Osteoblast (primary cell): ENCODE measurements at regions not wholly inside any gene's neighbourhood (a gene's known extent, or its start where the extent isn't known, plus 50 kb on each side); places are given as distances from the start of the nearest gene placed in this dataset.
"Not testable (repeated sequence)": the region's sequence is repeated elsewhere in the genome, so short reads cannot be mapped to it uniquely, and the experiment has no call there.

ENCODE experiments used
- DNase-seq: peaks from one replicate; pipeline ENCODE4 v3.0.0; 2011; ENCODE audit warnings: low spot score, mixed read lengths; ENCODE audit not compliant: insufficient read length; ENCODE audit errors: missing footprints
- H2AFZ ChIP-seq: 2 replicates; pipeline ENCODE4 v1.6.0; 2011; ENCODE audit warnings: mild to moderate bottlenecking, low read length
- H3K27ac ChIP-seq: 2 replicates; pipeline ENCODE4 v1.5.1; 2011; ENCODE audit warnings: mild to moderate bottlenecking, low read depth, low read length, moderate library complexity
- H3K27me3 ChIP-seq: 2 replicates; pipeline ENCODE4 v1.6.0; 2012; ENCODE audit warnings: mild to moderate bottlenecking, control low read depth, inconsistent platforms, low read length, moderate library complexity; ENCODE audit not compliant: insufficient read depth
- H3K36me3 ChIP-seq: 2 replicates; pipeline ENCODE4 v1.5.1; 2011; ENCODE audit warnings: mild to moderate bottlenecking, low read length, control low read depth, moderate library complexity; ENCODE audit not compliant: insufficient read depth
- H3K4me1 ChIP-seq: 2 replicates; pipeline ENCODE4 v1.5.1; 2011; ENCODE audit warnings: mild to moderate bottlenecking, low read length, control low read depth, moderate library complexity; ENCODE audit not compliant: insufficient read depth
- H3K4me2 ChIP-seq: 2 replicates; pipeline ENCODE4 v1.6.0; 2011; ENCODE audit warnings: mild to moderate bottlenecking, low read length; ENCODE audit not compliant: insufficient read depth
- H3K4me3 ChIP-seq: fragments of 200-600 bp; sonication (generic); 3 replicates; pipeline ENCODE4 v1.5.1; 2012; ENCODE audit warnings: mild to moderate bottlenecking, low read length, inconsistent platforms; ENCODE audit not compliant: insufficient read depth
- H3K79me2 ChIP-seq: 2 replicates; pipeline ENCODE4 v1.6.0; 2012; ENCODE audit warnings: mild to moderate bottlenecking, low read length, control low read depth, inconsistent platforms; ENCODE audit not compliant: insufficient read depth
- H3K9me3 ChIP-seq: 2 replicates; pipeline ENCODE4 v1.5.1; 2011; ENCODE audit warnings: low read depth, low read length, control low read depth
- H4K20me1 ChIP-seq: 2 replicates; pipeline ENCODE4 v1.6.0; 2012; ENCODE audit warnings: mild to moderate bottlenecking, low read length, control low read depth; ENCODE audit not compliant: insufficient read depth
- CTCF ChIP-seq: IDR thresholded peaks from 2 replicates; pipeline ENCODE4 v1.5.1; 2011; ENCODE audit warnings: mild to moderate bottlenecking, low read depth, low read length, moderate library complexity; ENCODE audit errors: extremely low read depth

DNA sequence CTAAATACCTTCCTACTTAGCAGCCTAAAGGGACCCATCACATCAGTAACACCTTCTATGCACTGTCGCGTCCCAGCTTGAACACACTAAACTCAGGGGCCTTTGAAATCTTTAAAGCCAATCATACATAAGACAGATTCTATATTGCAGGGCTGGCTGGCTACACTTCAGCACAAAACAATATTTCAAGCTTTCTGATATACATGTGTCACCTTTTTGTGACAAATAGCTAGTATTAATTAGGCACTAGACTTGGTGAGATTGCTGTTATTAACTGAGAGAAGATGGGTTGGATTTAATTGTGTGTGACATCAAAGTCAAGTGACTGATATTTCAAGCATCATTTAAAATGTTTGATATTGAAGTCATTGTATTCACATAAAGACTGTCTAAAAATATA, 148.4 kb downstream of the ZIC4 start:
- Histone ChIP-seq H3K36me3 (no peaks in the 10 kb centered on the region), H3K79me2 (no peaks in the 10 kb centered on the region), H3K27ac (no peak overlapping the region), H3K4me2 (no peak overlapping the region), H3K27me3 (no peaks in the 10 kb centered on the region), H4K20me1 (no peaks in the 10 kb centered on the region), H3K4me3 (no peak overlapping the region), H2AFZ (no peak overlapping the region), H3K9me3 (no peaks in the 10 kb centered on the region), H3K4me1 (no peaks in the 10 kb centered on the region)
- no peak for DNase-seq
- TF ChIP-seq CTCF, result no peak

DNA sequence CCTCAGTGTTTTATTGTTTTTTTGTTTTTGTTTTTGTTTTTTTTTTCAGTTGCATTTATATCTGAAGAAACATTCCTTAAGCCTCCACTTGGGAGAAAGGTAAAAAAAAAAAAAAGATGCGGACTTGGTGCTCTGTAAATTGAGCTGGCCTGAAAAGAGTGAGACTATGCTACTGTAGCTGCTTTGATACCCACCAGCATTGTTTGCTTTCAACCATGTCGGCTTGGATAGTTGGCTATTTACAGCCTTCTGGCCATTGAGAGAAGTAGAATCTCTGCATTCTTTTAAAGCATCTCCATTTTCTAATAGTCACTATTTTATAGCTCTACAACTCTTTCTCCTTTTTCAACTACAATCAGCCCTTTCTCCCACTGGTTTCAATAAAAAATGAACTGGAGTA, 149.6 kb downstream of the ZIC4 start:
- no peaks in the 10 kb centered on the region for H3K79me2 ChIP-seq
- no peaks in the 10 kb centered on the region for H3K4me1 ChIP-seq
- TF ChIP-seq CTCF, result no peak
- H3K36me3 ChIP-seq, result no peaks in the 10 kb centered on the region
- DNase-seq, result no peak
- H3K9me3 ChIP-seq, result no peaks in the 10 kb centered on the region
- no peak overlapping the region for H3K4me3 ChIP-seq
- no peaks in the 10 kb centered on the region for H3K27me3 ChIP-seq
- H2AFZ ChIP-seq, result no peak overlapping the region
- no peak overlapping the region for H3K27ac ChIP-seq
- H3K4me2 ChIP-seq, result no peak overlapping the region
- no peaks in the 10 kb centered on the region for H4K20me1 ChIP-seq

GRCh38 chr3:147246906-147247305, 159.4 kb downstream of the ZIC4 start:
- H3K79me2 ChIP-seq, result no peaks in the 10 kb centered on the region
- no peak for DNase-seq
- TF ChIP-seq CTCF, result no peak
- H3K27ac ChIP-seq, result no peak overlapping the region
- no peak overlapping the region for H3K4me3 ChIP-seq
- no peaks in the 10 kb centered on the region for H4K20me1 ChIP-seq
- H3K36me3 ChIP-seq, result no peaks in the 10 kb centered on the region
- no peaks in the 10 kb centered on the region for H3K4me1 ChIP-seq
- H3K9me3 ChIP-seq, result no peaks in the 10 kb centered on the region
- peak overlapping the region; percentile 38 for H2AFZ ChIP-seq
- H3K4me2 ChIP-seq, result no peak overlapping the region
- no peaks in the 10 kb centered on the region for H3K27me3 ChIP-seq

GRCh38 chr3:147245638-147246037, 160.7 kb downstream of the ZIC4 start:
- H3K4me1 ChIP-seq, H3K36me3 ChIP-seq, H3K9me3 ChIP-seq, H3K27ac ChIP-seq, H3K4me2 ChIP-seq, H3K4me3 ChIP-seq, DNase-seq, H2AFZ ChIP-seq, H4K20me1 ChIP-seq, H3K79me2 ChIP-seq, H3K27me3 ChIP-seq: not testable (repeated sequence)

- not testable (repeated sequence) for H3K79me2 ChIP-seq, H3K9me3 ChIP-seq, DNase-seq, H3K36me3 ChIP-seq, H4K20me1 ChIP-seq, H2AFZ ChIP-seq, H3K4me2 ChIP-seq, H3K4me3 ChIP-seq, H3K27me3 ChIP-seq, H3K4me1 ChIP-seq, H3K27ac ChIP-seq
These were observed 161.3 kb downstream of the ZIC4 start for GRCh38 chr3:147245022-147245421.
